Activated CD8-positive, alpha-beta memory T cell treated with anti-CD3 and anti-CD28 coated beads, Interleukin-2, amount 50 U/mL, for 1 hour (primary cell): ENCODE measurements at regions not wholly inside any gene's neighbourhood (a gene's known extent, or its start where the extent isn't known, plus 50 kb on each side); places are given as distances from the start of the nearest gene placed in this dataset.
"Not testable (repeated sequence)": the region's sequence is repeated elsewhere in the genome, so short reads cannot be mapped to it uniquely, and the experiment has no call there.

Source experiments
- DNase-seq: peaks from one replicate; pipeline ENCODE4 v3.0.0-alpha.2; 2020; ENCODE audit errors: extremely low read depth

DNA sequence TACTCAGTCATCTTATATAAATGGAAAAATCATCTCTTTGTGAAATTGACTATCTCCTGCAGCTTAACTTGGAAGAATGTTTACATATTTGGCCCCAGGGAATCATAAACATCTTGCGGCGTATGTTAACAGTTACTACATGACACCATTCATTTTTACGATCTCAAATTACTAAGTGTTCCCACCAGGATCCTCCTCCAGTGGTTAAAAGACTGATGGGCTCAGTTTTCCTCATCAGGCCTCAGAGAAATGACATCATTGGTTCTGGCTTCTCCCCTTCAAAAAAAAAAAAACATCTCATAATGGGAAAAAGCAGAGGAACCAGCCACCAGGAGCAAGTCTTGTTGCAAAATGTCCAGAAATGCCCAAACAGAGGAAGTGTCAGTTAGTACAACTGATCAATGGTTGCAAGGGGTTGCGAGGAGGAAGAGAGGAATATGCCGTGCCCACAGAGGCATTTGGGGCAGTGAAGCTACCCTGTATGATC is 70.5 kb upstream of the LIPC start:
- DNase-seq, result no peak

DNA sequence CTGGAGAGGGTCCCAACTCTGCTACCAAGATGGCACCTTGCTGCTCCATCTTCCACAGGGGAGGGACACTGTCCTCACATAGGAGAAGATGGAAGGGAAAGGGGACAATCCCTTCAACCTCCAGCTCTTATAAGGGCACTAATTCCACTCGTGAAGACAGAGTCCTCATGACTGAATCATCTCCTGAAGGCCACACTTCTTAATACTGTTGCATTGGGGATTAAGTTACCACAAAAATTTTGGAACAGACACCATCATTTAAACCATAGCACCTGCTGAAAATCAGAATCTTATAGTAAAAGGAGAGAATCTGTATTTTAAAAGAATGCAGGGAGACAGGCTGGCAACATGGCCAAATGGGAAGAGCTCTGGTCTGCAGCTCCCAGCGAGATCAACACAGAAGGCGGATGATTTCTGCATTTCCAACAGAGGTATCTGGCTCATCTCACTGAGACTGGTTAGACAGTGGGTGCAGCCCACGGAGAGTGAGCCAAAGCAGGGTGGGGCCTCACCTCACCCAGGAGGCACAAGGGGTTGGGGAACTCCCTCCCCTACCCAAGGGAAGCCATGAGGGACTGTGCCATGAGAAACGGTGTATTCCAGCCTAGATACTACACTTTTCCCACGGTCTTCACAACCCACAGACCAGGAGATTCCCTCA is 69.4 kb upstream of the LIPC start:
- no peak for DNase-seq

DNA sequence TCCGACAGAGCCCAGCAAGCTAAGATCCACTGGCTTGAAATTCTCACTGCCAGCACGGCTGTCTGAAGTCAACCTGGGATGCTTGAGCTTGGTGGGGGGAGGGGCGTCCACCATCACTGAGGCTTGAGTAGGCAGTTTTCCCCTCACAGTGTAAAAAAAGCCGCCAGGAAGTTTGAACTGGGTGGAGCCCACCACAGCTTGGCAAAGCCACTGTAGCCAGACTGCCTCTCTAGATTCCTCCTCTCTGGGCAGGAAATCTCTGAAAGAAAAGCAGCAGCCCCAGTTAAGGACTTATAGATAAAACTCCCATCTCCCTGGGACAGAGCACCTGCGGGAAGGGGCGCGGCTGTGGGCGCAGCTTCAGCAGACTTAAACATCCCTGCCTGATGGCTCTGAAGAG is 68.7 kb upstream of the LIPC start:
- not testable (repeated sequence) for DNase-seq

DNA sequence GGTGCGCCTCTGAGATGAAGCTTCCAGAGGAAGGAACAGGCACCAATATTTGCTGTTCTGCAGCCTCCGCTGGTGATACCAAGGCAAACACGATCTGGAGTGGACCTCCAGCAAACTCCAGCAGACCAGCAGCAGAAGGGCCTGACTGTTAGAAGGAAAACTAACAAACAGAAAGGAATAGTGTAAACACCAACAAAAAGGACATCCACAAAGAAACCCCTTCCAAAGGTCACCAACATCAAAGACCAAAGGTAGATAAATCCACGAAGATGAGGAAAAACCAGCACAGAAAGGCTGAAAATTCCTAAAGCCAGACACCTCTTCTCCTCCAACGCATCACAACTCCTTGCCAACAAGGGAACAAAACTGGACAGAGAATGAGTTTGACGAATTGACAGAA is 68.1 kb upstream of the LIPC start:
- DNase-seq, result not testable (repeated sequence)

DNA sequence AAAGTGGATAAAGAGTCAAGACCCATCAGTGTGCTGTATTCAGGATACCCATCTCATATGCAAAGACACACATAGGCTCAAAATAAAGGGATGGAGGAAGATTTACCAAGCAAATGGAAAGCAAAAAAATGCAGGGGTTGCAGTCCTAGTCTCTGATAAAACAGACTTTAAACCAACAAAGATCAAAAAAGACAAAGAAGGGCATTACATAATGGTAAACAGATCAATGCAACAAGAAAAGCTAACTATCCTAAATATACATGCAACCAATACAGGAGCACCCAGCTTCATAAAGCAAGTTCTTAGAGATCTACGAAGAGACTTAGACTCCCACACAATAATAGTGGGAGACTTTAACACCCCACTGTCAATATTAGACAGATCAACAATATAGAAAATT is 66.7 kb upstream of the LIPC start:
- DNase-seq, result not testable (repeated sequence)

DNA sequence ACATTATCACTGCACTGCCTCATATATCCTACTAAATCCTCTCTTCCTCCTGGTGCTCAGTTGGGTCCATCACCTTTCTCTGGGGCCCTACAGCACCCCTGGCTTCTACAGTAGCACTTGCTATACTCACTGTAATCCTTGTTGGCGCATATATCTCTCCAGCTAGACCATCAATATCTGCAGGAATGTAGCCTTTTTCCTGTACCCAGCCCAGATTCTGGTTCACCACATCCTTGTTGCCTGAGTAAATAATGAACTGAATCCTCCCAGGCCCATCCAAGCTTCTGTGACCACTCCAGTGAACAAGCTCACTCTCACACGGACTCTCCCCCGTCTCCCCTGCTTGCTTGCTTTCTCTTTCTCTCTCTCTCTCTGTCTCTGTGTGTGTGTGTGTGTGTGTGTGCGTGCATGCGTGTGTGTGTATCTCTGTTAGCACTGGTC is 62.5 kb upstream of the LIPC start:
- DNase-seq, result no peak

DNA sequence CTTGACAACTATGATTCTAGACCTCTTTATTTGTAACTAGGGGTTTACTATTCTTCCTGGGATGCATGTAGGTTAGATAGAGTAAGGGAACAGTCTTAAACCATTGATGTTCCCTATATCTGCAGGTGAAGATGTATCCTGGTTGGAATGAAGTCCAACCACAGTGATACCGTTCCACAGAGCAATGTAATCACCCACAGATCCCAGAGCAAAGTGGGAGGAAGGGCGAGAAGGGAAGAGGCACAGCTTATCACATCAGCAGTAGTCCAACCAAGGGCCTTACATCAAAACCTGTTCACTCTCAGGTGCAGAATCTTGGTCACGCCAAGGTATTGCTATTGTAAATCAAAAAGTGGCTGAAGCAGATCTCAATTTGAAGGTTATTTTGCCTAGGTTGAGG is 61.8 kb upstream of the LIPC start:
- no peak for DNase-seq

DNA sequence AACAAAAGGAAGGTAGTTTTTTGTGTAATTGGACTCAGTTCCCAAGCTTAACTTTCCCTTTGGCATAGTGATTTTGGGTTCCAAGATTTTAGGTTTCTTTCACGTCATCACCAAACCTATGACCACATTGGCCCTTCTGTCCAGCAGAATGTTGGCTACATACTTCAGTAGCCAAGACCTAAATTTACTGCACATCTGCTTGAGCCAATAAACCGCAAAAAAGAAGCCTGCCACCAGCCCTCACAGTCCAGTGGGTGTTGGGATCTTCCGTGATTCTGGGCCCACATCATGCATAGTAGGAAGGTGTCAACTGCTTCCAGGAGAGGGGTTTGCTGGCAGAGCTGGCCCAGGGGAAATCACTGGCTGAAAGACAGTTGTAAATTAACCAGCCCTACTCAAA is 57.6 kb upstream of the LIPC start:
- no peak for DNase-seq

DNA sequence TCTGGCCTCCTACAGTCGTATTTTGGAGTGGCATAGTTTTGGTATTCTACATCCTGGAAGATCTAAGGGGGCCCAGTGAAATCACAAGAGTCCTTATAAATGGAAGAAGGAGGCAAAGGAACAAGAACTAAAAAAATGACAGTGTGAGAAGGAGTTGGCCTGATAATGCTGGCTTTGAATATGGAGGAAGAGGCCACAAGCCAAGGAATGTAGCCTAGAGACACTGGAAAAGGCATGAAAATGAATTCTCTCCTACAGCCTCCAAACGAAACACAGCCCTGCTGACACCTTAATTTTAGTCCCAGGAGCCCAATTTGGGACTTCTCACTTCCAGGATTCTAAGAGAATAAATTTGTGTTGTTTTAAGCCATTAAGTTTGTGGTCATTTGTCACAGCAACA is 54.6 kb upstream of the LIPC start:
- no peak for DNase-seq

DNA sequence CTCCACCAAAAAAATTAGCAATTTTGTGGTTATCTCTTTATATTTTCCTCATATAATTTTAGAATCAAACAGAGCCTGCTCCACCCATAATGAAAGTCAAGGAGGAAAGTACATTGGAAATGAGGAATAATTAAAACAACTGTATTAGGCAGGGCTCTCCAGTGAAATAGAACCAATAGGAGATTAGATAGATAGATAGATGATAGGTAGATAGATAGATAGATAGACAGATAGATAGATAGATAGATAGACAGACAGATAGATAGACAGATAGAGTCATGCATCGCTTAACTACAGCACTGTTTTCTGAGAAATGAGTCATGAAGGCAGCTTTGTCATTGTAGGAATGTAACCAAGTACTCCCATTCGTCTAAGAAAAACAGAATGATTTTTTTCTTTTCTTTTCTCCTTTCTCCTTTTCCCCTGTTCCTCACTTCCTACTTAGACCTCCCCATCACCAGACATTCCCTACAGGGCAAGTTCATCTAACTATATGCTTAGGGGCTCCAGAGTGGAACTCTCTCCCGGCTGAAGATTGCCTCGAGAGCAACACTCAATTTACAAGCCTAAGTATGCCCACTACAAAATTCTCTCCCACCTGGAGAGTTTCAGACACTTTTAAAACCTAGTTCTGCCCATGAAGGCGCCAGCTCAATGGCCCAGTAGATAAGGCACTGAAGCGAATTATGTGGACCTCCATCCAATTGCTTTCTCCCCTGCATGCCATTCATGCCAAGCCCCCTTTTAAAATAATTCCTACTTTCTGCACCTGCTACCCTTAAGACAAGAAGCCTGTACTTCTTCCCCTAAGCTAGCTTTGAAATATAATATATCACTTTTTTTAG is 53.3 kb upstream of the LIPC start:
- no peak for DNase-seq

DNA sequence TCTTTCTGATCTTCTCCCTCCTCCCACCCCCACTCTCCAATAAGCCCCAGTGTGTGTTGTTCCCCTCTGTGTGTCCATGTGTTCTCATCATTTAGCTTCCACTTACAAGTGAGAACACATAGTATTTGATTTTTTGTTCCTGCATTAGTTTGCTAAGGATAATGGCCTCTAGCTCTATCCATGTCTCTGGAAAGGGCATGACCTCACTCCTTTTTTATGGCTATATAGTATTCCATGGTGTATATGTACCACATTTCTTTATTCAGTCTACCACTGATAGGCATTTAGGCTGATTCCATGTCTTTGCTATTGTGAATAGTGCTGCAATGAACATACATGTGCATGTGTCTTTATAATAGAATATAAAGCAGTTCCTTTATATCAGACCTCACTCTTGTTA is 52.3 kb upstream of the LIPC start:
- DNase-seq, result not testable (repeated sequence)

DNA sequence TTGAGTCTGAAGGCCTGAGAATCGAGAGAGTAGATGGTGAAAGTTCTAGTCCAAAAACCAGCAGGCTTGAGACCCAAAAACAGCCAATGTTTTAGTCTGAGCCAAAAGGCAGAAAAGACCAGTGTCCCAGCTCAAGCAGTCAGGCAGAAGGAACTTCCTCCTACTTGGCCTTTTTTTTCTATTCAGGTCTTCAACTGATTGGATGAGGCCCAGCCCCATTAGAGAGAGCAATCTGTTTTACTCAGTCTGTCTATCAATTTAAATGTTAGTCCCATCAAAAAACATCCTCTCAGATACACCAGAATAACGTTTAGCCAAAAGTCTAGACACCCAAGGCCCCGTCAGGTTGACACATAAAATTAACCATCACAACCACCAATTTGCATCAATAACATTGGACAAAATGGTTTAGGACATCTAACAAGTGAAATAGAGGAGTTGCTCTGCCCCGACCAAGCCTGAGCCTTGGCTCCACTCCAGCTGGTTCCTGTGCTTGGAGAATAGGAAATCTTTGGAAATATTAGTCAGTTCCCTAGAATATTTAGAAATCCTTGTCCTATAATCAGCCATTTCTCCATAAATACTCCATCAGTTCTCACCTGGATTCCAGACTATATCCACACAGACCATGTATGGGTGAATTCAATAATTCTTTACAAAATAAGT is 51.4 kb upstream of the LIPC start:
- DNase-seq, result no peak

DNA sequence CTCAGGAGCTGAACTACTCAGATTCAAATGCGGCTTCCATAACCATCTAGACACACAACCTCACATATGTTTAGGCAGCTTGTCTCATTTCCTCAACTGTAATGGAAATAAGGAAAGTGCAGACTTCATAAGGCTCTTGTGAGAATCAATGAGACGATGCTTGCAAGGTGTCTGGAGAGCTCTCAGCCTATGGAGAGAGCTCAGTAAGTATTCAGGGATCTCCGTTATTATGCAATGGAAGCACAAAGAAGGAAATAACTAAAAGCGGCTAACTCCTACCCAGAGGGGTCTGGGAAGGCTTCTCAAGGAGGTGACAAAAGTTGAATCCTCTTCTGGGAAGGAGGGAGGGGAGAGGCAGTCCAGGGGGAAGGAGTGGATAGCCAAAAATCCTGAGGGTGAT is 50.1 kb upstream of the LIPC start:
- DNase-seq, result no peak
